Suppressor macrophage (primary cell): ENCODE measurements at regions not wholly inside any gene's neighbourhood (a gene's known extent, or its start where the extent isn't known, plus 50 kb on each side); places are given as distances from the start of the nearest gene placed in this dataset.
A peak's percentile ranks its signal among the peaks of the same experiment; 100 is the strongest.
"Not testable (repeated sequence)": the region's sequence is repeated elsewhere in the genome, so short reads cannot be mapped to it uniquely, and the experiment has no call there.

Source experiments
- DNase-seq, 4 experiments: peaks; one replicate each; pipeline ENCODE4 v3.0.0-alpha.2; 2020 to 2022

- not testable (repeated sequence) for DNase-seq
Observed at GRCh38 chr4:103412646-103413045, 214.5 kb upstream of the CENPE start.

GRCh38 chr4:103410386-103410785 lies 212.2 kb upstream of the CENPE start:
- no peak for DNase-seq

GRCh38 chr4:103405415-103405814 lies 207.3 kb upstream of the CENPE start:
- no peak for DNase-seq

- no peak for DNase-seq
Observed at GRCh38 chr4:103403619-103404018, 205.5 kb upstream of the CENPE start.

- no peak for DNase-seq
Observed at GRCh38 chr4:103402198-103402597, 204.1 kb upstream of the CENPE start.

- peak in 1 of 4 experiments; percentile 2 for DNase-seq
Observed at GRCh38 chr4:103400405-103400804, 202.3 kb upstream of the CENPE start.

GRCh38 chr4:103397541-103397940 lies 199.4 kb upstream of the CENPE start:
- DNase-seq, result no peak

- not testable (repeated sequence) for DNase-seq
Observed at GRCh38 chr4:103387508-103388011, 189.4 kb upstream of the CENPE start.

- not testable (repeated sequence) for DNase-seq
Observed at GRCh38 chr4:103385565-103385964, 187.4 kb upstream of the CENPE start.

GRCh38 chr4:103375278-103375677 lies 177.1 kb upstream of the CENPE start:
- DNase-seq, result no peak

- DNase-seq, result no peak
Observed at GRCh38 chr4:103374758-103375157, 176.6 kb upstream of the CENPE start.

GRCh38 chr4:103374306-103374705 lies 176.2 kb upstream of the CENPE start:
- DNase-seq, result no peak

GRCh38 chr4:103372002-103372558 lies 173.9 kb upstream of the CENPE start:
- no peak for DNase-seq

GRCh38 chr4:103370336-103370735 lies 172.2 kb upstream of the CENPE start:
- DNase-seq, result no peak

GRCh38 chr4:103365285-103365684 lies 167.1 kb upstream of the CENPE start:
- DNase-seq, result no peak

- no peak for DNase-seq
Observed at GRCh38 chr4:103364083-103364482, 165.9 kb upstream of the CENPE start.

GRCh38 chr4:103361926-103362325 lies 163.8 kb upstream of the CENPE start:
- no peak for DNase-seq

- no peak for DNase-seq
Observed at GRCh38 chr4:103359900-103360299, 161.8 kb upstream of the CENPE start.

- DNase-seq, result no peak
Observed at GRCh38 chr4:103354006-103354405, 155.9 kb upstream of the CENPE start.

GRCh38 chr4:103329642-103330041 lies 131.5 kb upstream of the CENPE start:
- no peak for DNase-seq

GRCh38 chr4:103324811-103325210 lies 126.7 kb upstream of the CENPE start:
- no peak for DNase-seq

GRCh38 chr4:103318327-103318726 lies 120.2 kb upstream of the CENPE start:
- no peak for DNase-seq

GRCh38 chr4:103308248-103308561 lies 110.1 kb upstream of the CENPE start:
- no peak for DNase-seq

- no peak for DNase-seq
Observed at GRCh38 chr4:103307453-103308247, 109.5 kb upstream of the CENPE start.
